ENCODE measurements at regions not wholly inside any gene's neighbourhood (a gene's known extent, or its start where the extent isn't known, plus 50 kb on each side); places are given as distances from the start of the nearest gene placed in this dataset.

GRCh38 chr10:52637592-52637991 lies 135.0 kb downstream of the MBL2 start:
- DNase-seq: no peak
- CTCF ChIA-PET: no interaction called here
- H3K4me3 Mint-ChIP-seq: no peak overlapping the region
- Histone ChIP-seq H3K36me3 (ENCODE audit: insufficient read depth, low read length) (no peaks in the 10 kb centered on the region), H3K4me1 (ENCODE audit: insufficient read depth, low read length) (no peaks in the 10 kb centered on the region), H3K4me3 (ENCODE audit: low read length) (no peak overlapping the region), H3K9me3 (ENCODE audit: control insufficient read depth in 1 of 2, insufficient read depth in 1 of 2, low read length in 2 of 2) (no peaks in the 10 kb centered on the region), H3K27me3 (ENCODE audit: control insufficient read depth in 1 of 2, insufficient read depth in 2 of 2, low read length in 2 of 2) (no peaks in the 10 kb centered on the region), H3K27ac (ENCODE audit: low read depth in 1 of 2, low read length in 2 of 2) (no peak overlapping the region)
- no peak for ATAC-seq (ENCODE audit: poor library complexity)
- intact Hi-C loops (cut with DNase I, micrococcal nuclease): no loop called here
- no peaks in the 10 kb centered on the region for H3K36me3 Mint-ChIP-seq (ENCODE audit: low read depth)
- no peak overlapping the region for H3K27ac Mint-ChIP-seq
- TF ChIP-seq, protein P1, sequence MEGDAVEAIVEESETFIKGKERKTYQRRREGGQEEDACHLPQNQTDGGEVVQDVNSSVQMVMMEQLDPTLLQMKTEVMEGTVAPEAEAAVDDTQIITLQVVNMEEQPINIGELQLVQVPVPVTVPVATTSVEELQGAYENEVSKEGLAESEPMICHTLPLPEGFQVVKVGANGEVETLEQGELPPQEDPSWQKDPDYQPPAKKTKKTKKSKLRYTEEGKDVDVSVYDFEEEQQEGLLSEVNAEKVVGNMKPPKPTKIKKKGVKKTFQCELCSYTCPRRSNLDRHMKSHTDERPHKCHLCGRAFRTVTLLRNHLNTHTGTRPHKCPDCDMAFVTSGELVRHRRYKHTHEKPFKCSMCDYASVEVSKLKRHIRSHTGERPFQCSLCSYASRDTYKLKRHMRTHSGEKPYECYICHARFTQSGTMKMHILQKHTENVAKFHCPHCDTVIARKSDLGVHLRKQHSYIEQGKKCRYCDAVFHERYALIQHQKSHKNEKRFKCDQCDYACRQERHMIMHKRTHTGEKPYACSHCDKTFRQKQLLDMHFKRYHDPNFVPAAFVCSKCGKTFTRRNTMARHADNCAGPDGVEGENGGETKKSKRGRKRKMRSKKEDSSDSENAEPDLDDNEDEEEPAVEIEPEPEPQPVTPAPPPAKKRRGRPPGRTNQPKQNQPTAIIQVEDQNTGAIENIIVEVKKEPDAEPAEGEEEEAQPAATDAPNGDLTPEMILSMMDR (IDR thresholded peaks at IDR 0.05): no peak
- POLR2A ChIA-PET: no interaction called here
- H3K9me3 Mint-ChIP-seq: no peaks in the 10 kb centered on the region
- no peaks in the 10 kb centered on the region for H3K27me3 Mint-ChIP-seq
- no peaks in the 10 kb centered on the region for H3K4me1 Mint-ChIP-seq (ENCODE audit: low read depth)

DNA sequence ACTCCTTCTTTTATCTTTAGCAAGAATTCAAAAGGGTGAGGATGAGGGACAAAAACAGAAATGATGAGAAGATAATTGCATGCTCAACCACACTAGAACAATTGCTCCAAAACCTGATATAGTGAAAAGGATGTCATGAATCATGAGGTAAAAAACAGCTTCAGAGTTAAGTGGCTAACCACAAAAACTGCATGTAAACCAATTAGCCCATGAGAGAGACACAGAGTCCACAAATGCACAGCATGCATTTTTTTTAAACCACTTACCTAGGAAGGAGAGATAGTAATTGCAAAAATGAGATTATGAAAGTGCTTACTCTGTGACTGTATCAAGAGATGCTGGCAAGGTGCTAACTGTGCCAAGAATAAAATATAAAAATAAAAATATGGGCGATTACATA lies 132.9 kb downstream of the MBL2 start:
- H3K36me3 Mint-ChIP-seq (ENCODE audit: low read depth): no peaks in the 10 kb centered on the region

GRCh38 chr10:52642208-52642607 lies 130.4 kb downstream of the MBL2 start:
- Mint-ChIP-seq H3K4me1 (ENCODE audit: low read depth) (no peaks in the 10 kb centered on the region), H3K27me3 (no peaks in the 10 kb centered on the region), H3K9me3 (no peaks in the 10 kb centered on the region), H3K4me3 (no peak overlapping the region), H3K27ac (no peak overlapping the region), H3K36me3 (ENCODE audit: low read depth) (no peaks in the 10 kb centered on the region)
- DNase-seq (no peak), ATAC-seq (ENCODE audit: poor library complexity) (no peak)
- no peak overlapping the region for H3K4me3 ChIP-seq (ENCODE audit: low read length)
- H3K27me3 ChIP-seq (ENCODE audit: control insufficient read depth in 1 of 2, insufficient read depth in 2 of 2, low read length in 2 of 2): no peaks in the 10 kb centered on the region
- H3K4me1 ChIP-seq (ENCODE audit: insufficient read depth, low read length): no peaks in the 10 kb centered on the region
- no peaks in the 10 kb centered on the region for H3K36me3 ChIP-seq (ENCODE audit: insufficient read depth, low read length)
- intact Hi-C loops (cut with DNase I, micrococcal nuclease): no loop called here
- H3K9me3 ChIP-seq (ENCODE audit: control insufficient read depth in 1 of 2, insufficient read depth in 1 of 2, low read length in 2 of 2): peaks cover 4 to 5% of the 10 kb centered on the region in 2 experiments
- no peak overlapping the region for H3K27ac ChIP-seq (ENCODE audit: low read depth in 1 of 2, low read length in 2 of 2)
- TF ChIP-seq, protein P1 (IDR thresholded peaks at IDR 0.05): no peak
- ChIA-PET POLR2A (no interaction called here), CTCF (no interaction called here)

More for the DNA sequence above, 132.9 kb downstream of the MBL2 start:
- no peaks in the 10 kb centered on the region for H3K9me3 ChIP-seq (ENCODE audit: control insufficient read depth in 1 of 2, insufficient read depth in 1 of 2, low read length in 2 of 2)
- H3K36me3 ChIP-seq (ENCODE audit: insufficient read depth, low read length): no peaks in the 10 kb centered on the region
- TF ChIP-seq, protein P1 (IDR thresholded peaks at IDR 0.05): no peak
- no peak overlapping the region for H3K27ac Mint-ChIP-seq
- no peaks in the 10 kb centered on the region for H3K9me3 Mint-ChIP-seq
- no peaks in the 10 kb centered on the region for H3K27me3 ChIP-seq (ENCODE audit: control insufficient read depth in 1 of 2, insufficient read depth in 2 of 2, low read length in 2 of 2)
- H3K27ac ChIP-seq (ENCODE audit: low read depth in 1 of 2, low read length in 2 of 2): no peak overlapping the region
- ChIA-PET POLR2A (no interaction called here), CTCF (no interaction called here)
- no peak for DNase-seq
- no peaks in the 10 kb centered on the region for H3K4me1 ChIP-seq (ENCODE audit: insufficient read depth, low read length)
- no peak overlapping the region for H3K4me3 Mint-ChIP-seq
- H3K27me3 Mint-ChIP-seq: no peaks in the 10 kb centered on the region
- no peak for ATAC-seq (ENCODE audit: poor library complexity)
- no peak overlapping the region for H3K4me3 ChIP-seq (ENCODE audit: low read length)
- intact Hi-C loops (cut with DNase I, micrococcal nuclease): no loop called here
- H3K4me1 Mint-ChIP-seq (ENCODE audit: low read depth): no peaks in the 10 kb centered on the region
